Ascending aorta (tissue), 2 donors: ENCODE measurements at regions not wholly inside any gene's neighbourhood (a gene's known extent, or its start where the extent isn't known, plus 50 kb on each side); places are given as distances from the start of the nearest gene placed in this dataset.

Experiments used
- DNase-seq, 2 donors: peaks; one replicate each; pipeline ENCODE4 v3.0.0-alpha.2; 2019; ENCODE audit warnings: low spot score in 2 of 2
- H3K27ac ChIP-seq, 2 donors: fragments of 200-600 bp; sonication (generic); one replicate each; pipeline ENCODE4 v1.5.1; 2016 to 2017; ENCODE audit warnings: mild to moderate bottlenecking in 1 of 2
- H3K27me3 ChIP-seq: fragments of 200-600 bp; sonication (generic); one replicate; pipeline ENCODE4 v1.5.1; 2017
- H3K36me3 ChIP-seq, 2 donors: fragments of 200-600 bp; sonication (generic); one replicate each; pipeline ENCODE4 v1.5.1; 2016
- H3K4me1 ChIP-seq, 2 donors: fragments of 200-600 bp; sonication (generic); one replicate each; pipeline ENCODE4 v1.5.1; 2016 to 2017; ENCODE audit warnings: mild to moderate bottlenecking in 1 of 2
- H3K4me3 ChIP-seq, 2 donors: fragments of 200-600 bp; sonication (generic); one replicate each; pipeline ENCODE4 v1.5.1; 2016 to 2017; ENCODE audit warnings: mild to moderate bottlenecking in 1 of 2
- H3K9me3 ChIP-seq, 2 donors: fragments of 200-600 bp; sonication (generic); one replicate each; pipeline ENCODE4 v1.5.1; 2016
- intact Hi-C: fragments of 100-400 bp; cut with DNase I; formaldehyde crosslinking; loops from one replicate; pipeline ENCODE4 v1.15.1; 2023
- TF ChIP-seq, protein P1 (sequence below), 3 experiments: fragments of 200-600 bp in 2 of 3; fragments of 450-650 bp in 1 of 3; sonication (generic) in 2 of 3; IDR thresholded peaks; one replicate each; pipeline ENCODE4 v1.5.1; 2016 to 2019; ENCODE audit warnings: antibody characterized with exemption in 3 of 3, mild to moderate bottlenecking in 1 of 3, moderate library complexity in 1 of 3

DNA sequence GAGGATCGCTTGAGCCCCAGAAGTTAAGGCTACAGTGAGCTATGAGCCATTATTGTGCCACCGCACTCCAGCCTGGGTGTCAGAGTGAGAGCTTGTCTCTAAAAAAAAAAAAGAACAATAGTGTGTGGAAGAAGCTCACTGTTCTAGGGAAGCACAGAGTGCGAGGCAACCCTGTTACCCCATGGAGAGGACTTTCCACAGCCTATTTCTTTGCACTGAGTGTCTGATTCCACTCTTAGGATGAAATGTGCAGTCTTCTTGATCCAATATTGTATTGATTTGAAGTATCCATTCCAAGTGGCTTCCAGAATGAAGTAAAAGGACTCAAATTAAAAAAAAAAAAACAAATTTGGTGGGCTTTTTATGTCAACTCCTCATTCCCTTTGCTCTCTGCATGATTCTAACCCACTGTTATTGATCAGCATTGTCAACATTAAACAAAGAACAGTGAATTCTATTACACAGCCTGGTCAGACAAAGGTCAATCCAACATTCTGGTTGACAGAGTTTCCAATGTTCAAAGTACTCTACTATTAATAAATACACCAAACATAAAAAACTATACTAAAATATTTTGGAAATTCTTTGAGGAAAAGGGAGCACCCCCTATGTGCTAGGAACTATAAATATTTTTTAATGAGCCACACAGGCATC lies 150.2 kb upstream of the PTPRG start:
- TF ChIP-seq, protein P1, sequence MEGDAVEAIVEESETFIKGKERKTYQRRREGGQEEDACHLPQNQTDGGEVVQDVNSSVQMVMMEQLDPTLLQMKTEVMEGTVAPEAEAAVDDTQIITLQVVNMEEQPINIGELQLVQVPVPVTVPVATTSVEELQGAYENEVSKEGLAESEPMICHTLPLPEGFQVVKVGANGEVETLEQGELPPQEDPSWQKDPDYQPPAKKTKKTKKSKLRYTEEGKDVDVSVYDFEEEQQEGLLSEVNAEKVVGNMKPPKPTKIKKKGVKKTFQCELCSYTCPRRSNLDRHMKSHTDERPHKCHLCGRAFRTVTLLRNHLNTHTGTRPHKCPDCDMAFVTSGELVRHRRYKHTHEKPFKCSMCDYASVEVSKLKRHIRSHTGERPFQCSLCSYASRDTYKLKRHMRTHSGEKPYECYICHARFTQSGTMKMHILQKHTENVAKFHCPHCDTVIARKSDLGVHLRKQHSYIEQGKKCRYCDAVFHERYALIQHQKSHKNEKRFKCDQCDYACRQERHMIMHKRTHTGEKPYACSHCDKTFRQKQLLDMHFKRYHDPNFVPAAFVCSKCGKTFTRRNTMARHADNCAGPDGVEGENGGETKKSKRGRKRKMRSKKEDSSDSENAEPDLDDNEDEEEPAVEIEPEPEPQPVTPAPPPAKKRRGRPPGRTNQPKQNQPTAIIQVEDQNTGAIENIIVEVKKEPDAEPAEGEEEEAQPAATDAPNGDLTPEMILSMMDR (IDR thresholded peaks at IDR 0.05) = no peak
- Histone ChIP-seq H3K27me3 (no peaks in the 10 kb centered on the region), H3K4me1 (no peaks in the 10 kb centered on the region), H3K4me3 (no peak overlapping the region), H3K9me3 (no peaks in the 10 kb centered on the region), H3K36me3 (no peaks in the 10 kb centered on the region), H3K27ac (no peak overlapping the region)
- no peak for DNase-seq
- intact Hi-C loops = no loop called here

DNA sequence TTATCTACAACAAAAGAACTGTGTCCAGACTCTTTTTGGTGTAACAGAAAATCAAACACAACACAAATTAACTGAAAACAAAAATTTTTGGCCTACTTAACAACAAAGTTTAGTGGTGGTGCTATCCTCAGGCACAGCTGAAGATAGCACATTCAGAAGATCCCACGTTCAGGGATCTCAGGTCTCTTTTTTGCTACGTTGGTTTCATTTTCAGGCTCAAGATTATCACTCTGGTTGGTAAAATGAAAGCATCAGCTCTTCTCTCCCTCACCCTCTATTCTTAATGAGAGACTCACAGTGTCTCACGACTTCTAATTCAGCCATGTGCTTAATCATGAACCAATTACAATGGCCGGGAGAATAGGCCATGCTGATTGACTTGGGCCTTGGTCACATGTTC lies 146.9 kb upstream of the PTPRG start:
- intact Hi-C loops = no loop called here
- TF ChIP-seq, protein P1 (IDR thresholded peaks at IDR 0.05) = no peak
- H3K27me3 ChIP-seq = no peaks in the 10 kb centered on the region

DNA sequence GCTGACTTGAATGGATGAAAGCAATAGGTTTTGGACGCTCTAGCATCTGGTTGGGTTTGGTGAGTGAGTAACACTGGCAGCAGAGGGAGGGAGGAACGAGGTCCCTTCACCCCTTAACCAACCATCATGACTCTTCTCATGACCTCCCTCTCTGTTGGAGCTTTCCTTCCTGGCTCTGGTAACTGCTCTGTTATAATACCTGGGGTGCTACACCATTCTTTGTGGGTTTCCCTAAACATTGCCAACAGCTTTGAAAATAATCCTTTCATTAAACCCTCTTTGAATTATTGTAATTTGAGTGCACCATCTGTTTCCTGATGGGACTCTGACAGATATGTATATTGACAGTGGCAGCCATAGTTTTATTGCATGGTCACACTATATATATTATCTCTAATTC lies 146.2 kb upstream of the PTPRG start:
- no peak for DNase-seq
- Histone ChIP-seq H3K9me3 (no peaks in the 10 kb centered on the region), H3K36me3 (no peaks in the 10 kb centered on the region), H3K27me3 (no peaks in the 10 kb centered on the region), H3K4me3 (no peak overlapping the region), H3K4me1 (no peaks in the 10 kb centered on the region), H3K27ac (no peak overlapping the region)
- TF ChIP-seq, protein P1 (IDR thresholded peaks at IDR 0.05) = no peak
- intact Hi-C loops = no loop called here

More for the DNA sequence above, 146.9 kb upstream of the PTPRG start:
- Histone ChIP-seq H3K4me1 (no peaks in the 10 kb centered on the region), H3K27ac (no peak overlapping the region), H3K9me3 (no peaks in the 10 kb centered on the region), H3K4me3 (no peak overlapping the region), H3K36me3 (no peaks in the 10 kb centered on the region)
- DNase-seq = no peak

DNA sequence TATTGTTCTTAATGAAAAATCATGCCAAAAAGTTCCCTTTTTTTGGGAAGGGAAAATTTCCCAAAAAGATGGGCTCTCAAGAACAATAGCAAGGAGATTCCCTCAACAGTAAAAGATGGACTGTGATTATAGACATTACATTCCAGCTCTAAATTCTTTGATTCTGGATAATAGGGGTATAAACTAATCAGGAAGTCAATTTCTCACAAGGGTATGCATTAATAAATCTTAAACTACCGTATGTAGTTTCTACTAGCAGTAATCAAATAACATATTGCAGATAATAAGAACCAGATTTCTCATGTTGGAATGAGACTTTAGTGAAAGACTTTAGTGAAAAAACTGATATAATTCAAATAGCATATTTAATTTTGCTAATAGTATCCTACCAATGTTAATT lies 144.8 kb upstream of the PTPRG start:
- no peak overlapping the region for H3K27ac ChIP-seq
- intact Hi-C loops = no loop called here
- TF ChIP-seq, protein P1 (IDR thresholded peaks at IDR 0.05) = no peak

DNA sequence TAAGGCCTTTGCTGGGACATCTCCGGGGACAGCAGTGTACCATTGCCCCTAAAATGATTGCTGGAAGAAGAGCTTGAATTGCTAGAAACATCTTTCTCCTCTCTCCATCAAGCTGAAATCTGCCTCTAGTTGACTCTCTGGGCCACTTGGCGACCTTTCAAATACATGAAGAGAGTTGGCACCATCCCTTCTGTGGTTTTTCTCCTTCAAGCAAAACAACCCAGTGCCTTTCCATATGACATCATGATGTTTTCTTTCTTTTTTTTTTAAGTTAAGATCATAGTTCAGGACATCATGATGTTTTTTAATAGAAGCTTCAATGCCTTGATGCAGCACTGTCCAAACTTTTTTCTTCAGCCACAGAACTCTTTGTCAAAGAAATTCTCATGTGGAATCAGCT lies 144.0 kb upstream of the PTPRG start:
- Histone ChIP-seq H3K27ac (no peak overlapping the region), H3K27me3 (no peaks in the 10 kb centered on the region)

More for the DNA sequence above, 144.8 kb upstream of the PTPRG start:
- no peaks in the 10 kb centered on the region for H3K9me3 ChIP-seq
- H3K27me3 ChIP-seq = no peaks in the 10 kb centered on the region
- no peak for DNase-seq
- no peaks in the 10 kb centered on the region for H3K4me1 ChIP-seq
- no peak overlapping the region for H3K4me3 ChIP-seq
- H3K36me3 ChIP-seq = no peaks in the 10 kb centered on the region

More for the DNA sequence above, 144.0 kb upstream of the PTPRG start:
- Histone ChIP-seq H3K4me1 (no peaks in the 10 kb centered on the region), H3K4me3 (no peak overlapping the region), H3K9me3 (no peaks in the 10 kb centered on the region), H3K36me3 (no peaks in the 10 kb centered on the region)
- intact Hi-C loops = no loop called here
- DNase-seq = no peak
- TF ChIP-seq, protein P1 (IDR thresholded peaks at IDR 0.05) = no peak
